Breast epithelium (tissue), 3 donors: ENCODE measurements at regions not wholly inside any gene's neighbourhood (a gene's known extent, or its start where the extent isn't known, plus 50 kb on each side); places are given as distances from the start of the nearest gene placed in this dataset.

Experiments used
- POLR2A ChIP-seq: fragments of 450-650 bp; IDR thresholded peaks from one replicate; pipeline ENCODE4 v1.6.1; 2016; ENCODE audit warnings: antibody characterized with exemption, mild to moderate bottlenecking, moderate library complexity
- POLR2AphosphoS5 ChIP-seq, 3 donors: sonication (generic); formaldehyde crosslinking; IDR thresholded peaks; one replicate each; pipeline ENCODE4 v1.6.1; 2017; ENCODE audit warnings: antibody characterized with exemption in 3 of 3
- TF ChIP-seq, protein P1 (sequence below), 3 donors: fragments of 450-650 bp; IDR thresholded peaks; one replicate each; pipeline ENCODE4 v1.5.1; 2016 to 2017; ENCODE audit warnings: antibody characterized with exemption in 3 of 3, mild to moderate bottlenecking in 3 of 3, moderate library complexity in 3 of 3

DNA sequence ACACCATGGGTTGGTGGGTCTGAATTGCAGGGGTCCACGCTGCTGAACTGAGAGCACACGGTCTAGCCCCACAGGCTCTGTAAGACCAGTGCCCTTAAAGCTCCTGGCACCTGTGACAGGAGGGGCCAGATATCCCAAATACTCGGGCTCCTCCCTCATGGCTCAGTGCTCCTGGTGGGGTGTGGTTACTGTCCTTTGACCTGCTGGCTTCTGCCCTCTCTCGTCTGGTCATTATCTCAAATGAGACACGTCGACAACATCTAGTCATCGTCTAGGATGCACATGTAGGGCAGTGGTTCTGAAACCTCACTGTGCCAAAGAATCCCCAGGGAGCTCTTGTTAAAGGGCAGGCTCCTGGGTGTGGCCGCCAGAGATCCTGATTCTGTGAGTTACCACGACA is 258.4 kb downstream of the LOXHD1 start:
- no peak for TF ChIP-seq POLR2AphosphoS5 (IDR thresholded peaks at IDR 0.05)
- TF ChIP-seq, protein P1, sequence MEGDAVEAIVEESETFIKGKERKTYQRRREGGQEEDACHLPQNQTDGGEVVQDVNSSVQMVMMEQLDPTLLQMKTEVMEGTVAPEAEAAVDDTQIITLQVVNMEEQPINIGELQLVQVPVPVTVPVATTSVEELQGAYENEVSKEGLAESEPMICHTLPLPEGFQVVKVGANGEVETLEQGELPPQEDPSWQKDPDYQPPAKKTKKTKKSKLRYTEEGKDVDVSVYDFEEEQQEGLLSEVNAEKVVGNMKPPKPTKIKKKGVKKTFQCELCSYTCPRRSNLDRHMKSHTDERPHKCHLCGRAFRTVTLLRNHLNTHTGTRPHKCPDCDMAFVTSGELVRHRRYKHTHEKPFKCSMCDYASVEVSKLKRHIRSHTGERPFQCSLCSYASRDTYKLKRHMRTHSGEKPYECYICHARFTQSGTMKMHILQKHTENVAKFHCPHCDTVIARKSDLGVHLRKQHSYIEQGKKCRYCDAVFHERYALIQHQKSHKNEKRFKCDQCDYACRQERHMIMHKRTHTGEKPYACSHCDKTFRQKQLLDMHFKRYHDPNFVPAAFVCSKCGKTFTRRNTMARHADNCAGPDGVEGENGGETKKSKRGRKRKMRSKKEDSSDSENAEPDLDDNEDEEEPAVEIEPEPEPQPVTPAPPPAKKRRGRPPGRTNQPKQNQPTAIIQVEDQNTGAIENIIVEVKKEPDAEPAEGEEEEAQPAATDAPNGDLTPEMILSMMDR (IDR thresholded peaks at IDR 0.05), result no peak
- TF ChIP-seq POLR2A, result no peak
